ENCODE measurements at regions not wholly inside any gene's neighbourhood (a gene's known extent, or its start where the extent isn't known, plus 50 kb on each side); places are given as distances from the start of the nearest gene placed in this dataset.

GRCh38 chr15:95644100-95644875 lies 686.2 kb upstream of the NR2F2 start:
- Histone ChIP-seq H3K27me3 (ENCODE audit: control insufficient read depth in 1 of 2, insufficient read depth in 2 of 2, low read length in 2 of 2) (no peaks in the 10 kb centered on the region), H3K4me1 (ENCODE audit: insufficient read depth, low read length) (peaks cover 10% of the 10 kb centered on the region), H3K36me3 (ENCODE audit: insufficient read depth, low read length) (no peaks in the 10 kb centered on the region), H3K9me3 (ENCODE audit: low read length) (no peaks in the 10 kb centered on the region), H3K9ac (ENCODE audit: low read length) (no peak overlapping the region), H3K27ac (ENCODE audit: low read depth, low read length) (no peak overlapping the region), H3K4me3 (ENCODE audit: low read depth in 1 of 2, low read length in 2 of 2) (no peak overlapping the region)

- no peak overlapping the region for H3K4me3 ChIP-seq (ENCODE audit: low read depth in 1 of 2, low read length in 2 of 2)
- no peak overlapping the region for H3K9ac ChIP-seq (ENCODE audit: low read length)
- H3K9me3 ChIP-seq (ENCODE audit: low read length): no peaks in the 10 kb centered on the region
- no peaks in the 10 kb centered on the region for H3K36me3 ChIP-seq (ENCODE audit: insufficient read depth, low read length)
- H3K27ac ChIP-seq (ENCODE audit: low read depth, low read length): no peak overlapping the region
- H3K27me3 ChIP-seq (ENCODE audit: control insufficient read depth in 1 of 2, insufficient read depth in 2 of 2, low read length in 2 of 2): no peaks in the 10 kb centered on the region
- peaks cover 10% of the 10 kb centered on the region for H3K4me1 ChIP-seq (ENCODE audit: insufficient read depth, low read length)
Measured at GRCh38 chr15:95645791-95646338, 684.6 kb upstream of the NR2F2 start.

- H3K27me3 ChIP-seq (ENCODE audit: control insufficient read depth in 1 of 2, insufficient read depth in 2 of 2, low read length in 2 of 2): no peaks in the 10 kb centered on the region
- H3K36me3 ChIP-seq (ENCODE audit: insufficient read depth, low read length): no peaks in the 10 kb centered on the region
- H3K9me3 ChIP-seq (ENCODE audit: low read length): no peaks in the 10 kb centered on the region
- no peak overlapping the region for H3K4me3 ChIP-seq (ENCODE audit: low read depth in 1 of 2, low read length in 2 of 2)
- H3K27ac ChIP-seq (ENCODE audit: low read depth, low read length): no peak overlapping the region
- H3K4me1 ChIP-seq (ENCODE audit: insufficient read depth, low read length): peaks cover 10% of the 10 kb centered on the region
- H3K9ac ChIP-seq (ENCODE audit: low read length): no peak overlapping the region
Measured at GRCh38 chr15:95646484-95647273, 683.8 kb upstream of the NR2F2 start.

GRCh38 chr15:95647531-95648277 lies 682.8 kb upstream of the NR2F2 start:
- H3K27ac ChIP-seq (ENCODE audit: low read depth, low read length): no peak overlapping the region
- peaks cover 10% of the 10 kb centered on the region for H3K4me1 ChIP-seq (ENCODE audit: insufficient read depth, low read length)
- H3K36me3 ChIP-seq (ENCODE audit: insufficient read depth, low read length): no peaks in the 10 kb centered on the region
- no peak overlapping the region for H3K9ac ChIP-seq (ENCODE audit: low read length)
- H3K27me3 ChIP-seq (ENCODE audit: control insufficient read depth in 1 of 2, insufficient read depth in 2 of 2, low read length in 2 of 2): no peaks in the 10 kb centered on the region
- H3K4me3 ChIP-seq (ENCODE audit: low read depth in 1 of 2, low read length in 2 of 2): no peak overlapping the region
- no peaks in the 10 kb centered on the region for H3K9me3 ChIP-seq (ENCODE audit: low read length)

- Histone ChIP-seq H3K9me3 (ENCODE audit: low read length) (no peaks in the 10 kb centered on the region), H3K27ac (ENCODE audit: low read depth, low read length) (no peak overlapping the region), H3K9ac (ENCODE audit: low read length) (no peak overlapping the region), H3K4me1 (ENCODE audit: insufficient read depth, low read length) (peaks cover 11% of the 10 kb centered on the region), H3K27me3 (ENCODE audit: control insufficient read depth in 1 of 2, insufficient read depth in 2 of 2, low read length in 2 of 2) (no peaks in the 10 kb centered on the region), H3K36me3 (ENCODE audit: insufficient read depth, low read length) (no peaks in the 10 kb centered on the region), H3K4me3 (ENCODE audit: low read depth in 1 of 2, low read length in 2 of 2) (no peak overlapping the region)
Measured at GRCh38 chr15:95653361-95653805, 677.1 kb upstream of the NR2F2 start.

- H3K36me3 ChIP-seq (ENCODE audit: insufficient read depth, low read length): no peaks in the 10 kb centered on the region
- no peaks in the 10 kb centered on the region for H3K9me3 ChIP-seq (ENCODE audit: low read length)
- H3K27ac ChIP-seq (ENCODE audit: low read depth, low read length): no peak overlapping the region
- H3K4me3 ChIP-seq (ENCODE audit: low read depth in 1 of 2, low read length in 2 of 2): no peak overlapping the region
- peaks cover 11% of the 10 kb centered on the region for H3K4me1 ChIP-seq (ENCODE audit: insufficient read depth, low read length)
- H3K27me3 ChIP-seq (ENCODE audit: control insufficient read depth in 1 of 2, insufficient read depth in 2 of 2, low read length in 2 of 2): no peaks in the 10 kb centered on the region
- H3K9ac ChIP-seq (ENCODE audit: low read length): no peak overlapping the region
Measured at GRCh38 chr15:95655089-95655607, 675.4 kb upstream of the NR2F2 start.

GRCh38 chr15:95656595-95656994 lies 673.9 kb upstream of the NR2F2 start:
- Histone ChIP-seq H3K4me1 (ENCODE audit: insufficient read depth, low read length) (peaks cover 11% of the 10 kb centered on the region), H3K9me3 (ENCODE audit: low read length) (no peaks in the 10 kb centered on the region), H3K4me3 (ENCODE audit: low read depth in 1 of 2, low read length in 2 of 2) (no peak overlapping the region), H3K27ac (ENCODE audit: low read depth, low read length) (no peak overlapping the region), H3K36me3 (ENCODE audit: insufficient read depth, low read length) (no peaks in the 10 kb centered on the region), H3K9ac (ENCODE audit: low read length) (no peak overlapping the region), H3K27me3 (ENCODE audit: control insufficient read depth in 1 of 2, insufficient read depth in 2 of 2, low read length in 2 of 2) (no peaks in the 10 kb centered on the region)

GRCh38 chr15:95658799-95659198 lies 671.7 kb upstream of the NR2F2 start:
- Histone ChIP-seq H3K27ac (ENCODE audit: low read depth, low read length) (no peak overlapping the region), H3K36me3 (ENCODE audit: insufficient read depth, low read length) (no peaks in the 10 kb centered on the region), H3K27me3 (ENCODE audit: control insufficient read depth in 1 of 2, insufficient read depth in 2 of 2, low read length in 2 of 2) (no peaks in the 10 kb centered on the region), H3K9me3 (ENCODE audit: low read length) (no peaks in the 10 kb centered on the region), H3K9ac (ENCODE audit: low read length) (no peak overlapping the region), H3K4me3 (ENCODE audit: low read depth in 1 of 2, low read length in 2 of 2) (no peak overlapping the region), H3K4me1 (ENCODE audit: insufficient read depth, low read length) (peaks cover 11% of the 10 kb centered on the region)

- H3K9ac ChIP-seq (ENCODE audit: low read length): no peak overlapping the region
- no peaks in the 10 kb centered on the region for H3K27me3 ChIP-seq (ENCODE audit: control insufficient read depth in 1 of 2, insufficient read depth in 2 of 2, low read length in 2 of 2)
- peaks cover 9% of the 10 kb centered on the region for H3K4me1 ChIP-seq (ENCODE audit: insufficient read depth, low read length)
- H3K9me3 ChIP-seq (ENCODE audit: low read length): no peaks in the 10 kb centered on the region
- H3K4me3 ChIP-seq (ENCODE audit: low read depth in 1 of 2, low read length in 2 of 2): no peak overlapping the region
- no peaks in the 10 kb centered on the region for H3K36me3 ChIP-seq (ENCODE audit: insufficient read depth, low read length)
- no peak overlapping the region for H3K27ac ChIP-seq (ENCODE audit: low read depth, low read length)
Measured at GRCh38 chr15:95659656-95660055, 670.8 kb upstream of the NR2F2 start.

- H3K4me1 ChIP-seq (ENCODE audit: insufficient read depth, low read length): no peaks in the 10 kb centered on the region
- no peak overlapping the region for H3K4me3 ChIP-seq (ENCODE audit: low read depth in 1 of 2, low read length in 2 of 2)
- H3K9me3 ChIP-seq (ENCODE audit: low read length): no peaks in the 10 kb centered on the region
- H3K9ac ChIP-seq (ENCODE audit: low read length): no peak overlapping the region
- no peaks in the 10 kb centered on the region for H3K27me3 ChIP-seq (ENCODE audit: control insufficient read depth in 1 of 2, insufficient read depth in 2 of 2, low read length in 2 of 2)
- H3K27ac ChIP-seq (ENCODE audit: low read depth, low read length): no peak overlapping the region
- H3K36me3 ChIP-seq (ENCODE audit: insufficient read depth, low read length): no peaks in the 10 kb centered on the region
Measured at GRCh38 chr15:95662638-95663037, 667.9 kb upstream of the NR2F2 start.

Data from muscle layer of colon (tissue), 2 donors.